Hepatic stellate cell (primary cell): ENCODE measurements at regions not wholly inside any gene's neighbourhood (a gene's known extent, or its start where the extent isn't known, plus 50 kb on each side); places are given as distances from the start of the nearest gene placed in this dataset.

Experiments used
- DNase-seq: peaks from one replicate; pipeline ENCODE4 v3.0.0; 2011; ENCODE audit warnings: low spot score

- DNase-seq, result no peak
These were observed 243.7 kb downstream of the SLC16A7 start for GRCh38 chr12:59839514-59839913.

GRCh38 chr12:59843260-59843843 is 247.5 kb downstream of the SLC16A7 start:
- DNase-seq, result no peak

- no peak for DNase-seq
These were observed 248.9 kb downstream of the SLC16A7 start for GRCh38 chr12:59844750-59845149.

- DNase-seq, result no peak
These were observed 249.5 kb downstream of the SLC16A7 start for GRCh38 chr12:59845293-59845692.

- no peak for DNase-seq
These were observed 251.3 kb downstream of the SLC16A7 start for GRCh38 chr12:59847127-59847526.

GRCh38 chr12:59850268-59850667 is 254.4 kb downstream of the SLC16A7 start:
- no peak for DNase-seq

GRCh38 chr12:59858508-59859170 is 262.8 kb downstream of the SLC16A7 start:
- DNase-seq, result no peak

- DNase-seq, result no peak
These were observed 263.3 kb downstream of the SLC16A7 start for GRCh38 chr12:59859171-59859510.

GRCh38 chr12:59861635-59862034 is 265.8 kb downstream of the SLC16A7 start:
- DNase-seq, result no peak

GRCh38 chr12:59867055-59867454 is 271.2 kb downstream of the SLC16A7 start:
- DNase-seq, result no peak

- DNase-seq, result no peak
These were observed 271.9 kb downstream of the SLC16A7 start for GRCh38 chr12:59867689-59868088.

- DNase-seq, result no peak
These were observed 275.9 kb downstream of the SLC16A7 start for GRCh38 chr12:59871779-59872178.

GRCh38 chr12:59873136-59873535 is 277.3 kb downstream of the SLC16A7 start:
- DNase-seq, result no peak

- no peak for DNase-seq
These were observed 279.0 kb downstream of the SLC16A7 start for GRCh38 chr12:59874781-59875180.

- no peak for DNase-seq
These were observed 290.4 kb downstream of the SLC16A7 start for GRCh38 chr12:59886131-59886733.

- no peak for DNase-seq
These were observed 291.3 kb downstream of the SLC16A7 start for GRCh38 chr12:59887178-59887577.

- DNase-seq, result no peak
These were observed 295.2 kb downstream of the SLC16A7 start for GRCh38 chr12:59890896-59891579.

GRCh38 chr12:59895166-59895775 is 299.4 kb downstream of the SLC16A7 start:
- no peak for DNase-seq

GRCh38 chr12:59904874-59905521 is 309.2 kb downstream of the SLC16A7 start:
- DNase-seq, result no peak

- DNase-seq, result no peak
These were observed 315.7 kb downstream of the SLC16A7 start for GRCh38 chr12:59911516-59911915.

- DNase-seq, result no peak
These were observed 321.2 kb downstream of the SLC16A7 start for GRCh38 chr12:59916988-59917387.

- no peak for DNase-seq
These were observed 331.2 kb downstream of the SLC16A7 start for GRCh38 chr12:59927032-59927431.
